ENCODE measurements at regions not wholly inside any gene's neighbourhood (a gene's known extent, or its start where the extent isn't known, plus 50 kb on each side); places are given as distances from the start of the nearest gene placed in this dataset.
"Not testable (repeated sequence)": the region's sequence is repeated elsewhere in the genome, so short reads cannot be mapped to it uniquely, and the experiment has no call there.

DNA sequence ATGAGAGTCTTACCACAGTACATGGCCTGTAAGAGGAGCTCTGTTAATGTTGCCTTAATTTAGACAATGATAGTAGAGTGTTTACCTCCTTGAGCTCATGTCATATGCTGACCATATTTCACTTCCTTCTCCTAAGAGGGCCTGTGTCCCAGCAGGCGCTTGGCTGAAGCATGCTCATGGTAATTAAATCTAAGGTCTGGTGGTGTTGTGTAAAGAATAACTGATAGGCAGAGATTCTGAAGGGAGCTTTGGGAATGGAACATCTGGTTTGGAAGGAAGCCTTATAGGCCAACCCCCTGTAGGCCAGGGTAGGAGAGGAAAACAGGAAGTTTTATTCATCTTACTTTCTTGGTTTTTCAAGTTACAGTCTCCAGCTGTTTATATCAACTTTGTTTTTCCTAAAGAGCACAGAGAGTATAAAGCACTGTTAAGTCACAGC lies 300.2 kb downstream of the USP46 start:
- intact Hi-C loops (cut with DNase I, micrococcal nuclease): no loop called here
- ATAC-seq: no peak
- no peak for DNase-seq

GRCh38 chr4:52366191-52366590 lies 292.9 kb downstream of the USP46 start:
- intact Hi-C loops (cut with DNase I, micrococcal nuclease): no loop called here
- DNase-seq (no peak), ATAC-seq (no peak)

GRCh38 chr4:52366621-52367020 lies 292.5 kb downstream of the USP46 start:
- no peak for DNase-seq
- intact Hi-C loops (cut with DNase I, micrococcal nuclease): no loop called here
- no peak for ATAC-seq

GRCh38 chr4:52367282-52367830 lies 291.7 kb downstream of the USP46 start:
- intact Hi-C loops (cut with DNase I, micrococcal nuclease): no loop called here
- ATAC-seq (no peak), DNase-seq (no peak)

GRCh38 chr4:52368895-52369294 lies 290.2 kb downstream of the USP46 start:
- DNase-seq (no peak), ATAC-seq (no peak)
- intact Hi-C loops (cut with DNase I, micrococcal nuclease): no loop called here

GRCh38 chr4:52369649-52370048 lies 289.5 kb downstream of the USP46 start:
- intact Hi-C loops (cut with DNase I, micrococcal nuclease): no loop called here
- DNase-seq (no peak), ATAC-seq (no peak)

GRCh38 chr4:52370576-52370975 lies 288.5 kb downstream of the USP46 start:
- intact Hi-C loops (cut with DNase I, micrococcal nuclease): no loop called here
- no peak for DNase-seq
- ATAC-seq: no peak

DNA sequence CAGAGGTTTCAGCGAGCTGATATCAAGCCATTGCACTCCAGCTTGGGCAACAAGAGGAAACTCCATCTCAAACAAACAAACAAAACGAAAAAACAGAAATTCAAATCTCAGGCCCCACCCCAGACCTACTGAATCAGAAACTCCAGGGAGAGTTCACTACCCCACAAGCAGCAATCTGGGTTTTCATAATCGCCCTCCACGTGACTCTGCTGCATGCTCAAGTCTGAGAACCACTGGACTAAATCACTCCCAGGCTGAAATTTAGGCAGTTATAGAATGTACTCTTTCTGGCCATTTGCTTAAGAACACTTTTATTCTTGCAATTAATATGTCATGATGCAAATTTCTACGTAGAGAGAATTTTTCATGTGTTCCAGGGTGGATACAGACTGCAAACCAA lies 287.3 kb downstream of the USP46 start:
- ATAC-seq: no peak
- DNase-seq: no peak
- intact Hi-C loops (cut with DNase I, micrococcal nuclease): no loop called here

DNA sequence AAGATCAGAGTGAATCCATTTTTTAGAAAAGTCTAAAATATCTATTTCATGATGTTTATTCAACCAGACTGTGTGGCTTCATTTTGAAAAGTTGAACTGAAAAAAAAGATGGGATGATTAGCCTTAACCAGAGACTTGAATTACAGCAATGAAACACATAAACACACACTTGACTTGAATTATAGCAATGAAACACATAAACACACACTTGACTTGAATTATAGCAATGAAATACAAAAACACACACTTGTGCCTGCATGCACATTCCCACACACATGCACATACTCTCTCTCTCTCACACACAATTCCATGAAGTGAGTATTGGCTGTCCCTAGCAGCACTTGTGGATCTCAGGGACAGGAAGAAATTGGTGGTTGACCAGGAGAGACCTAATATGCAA lies 286.8 kb downstream of the USP46 start:
- ATAC-seq (no peak), DNase-seq (no peak)
- intact Hi-C loops (cut with DNase I, micrococcal nuclease): no loop called here

- ATAC-seq (no peak), DNase-seq (no peak)
- intact Hi-C loops (cut with DNase I, micrococcal nuclease): no loop called here
These were observed 286.4 kb downstream of the USP46 start for GRCh38 chr4:52372747-52373146.

GRCh38 chr4:52373650-52374049 lies 285.5 kb downstream of the USP46 start:
- intact Hi-C loops (cut with DNase I, micrococcal nuclease): no loop called here
- ATAC-seq: no peak

DNA sequence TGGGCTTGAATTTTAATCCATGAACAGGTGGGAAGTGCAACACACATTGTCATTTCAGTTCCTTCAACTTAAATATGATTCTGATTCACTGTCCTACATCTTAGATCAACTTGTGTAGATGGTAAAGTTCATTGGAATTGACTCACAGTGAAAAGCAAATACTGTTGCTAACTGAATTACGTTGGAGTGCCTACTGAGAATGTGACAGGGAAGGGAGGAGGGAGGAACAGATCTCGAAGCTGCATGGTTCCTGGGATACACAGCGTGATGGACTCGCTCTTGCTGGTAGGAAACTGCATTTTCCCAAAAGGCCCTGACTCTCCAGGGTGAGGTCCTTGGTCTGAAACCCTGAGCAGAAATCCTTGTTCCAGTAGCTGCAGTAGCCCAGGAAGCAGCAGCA lies 284.2 kb downstream of the USP46 start:
- DNase-seq: no peak
- intact Hi-C loops (cut with DNase I, micrococcal nuclease): loop anchor here in 1 of 2 donors (5.0 kb wide), 1 partner anchor 607 kb away; no protein-coding TSS in a partner anchor
- no peak for ATAC-seq

More at GRCh38 chr4:52373650-52374049, 285.5 kb downstream of the USP46 start:
- DNase-seq: no peak

- peak in 1 of 2 donors; percentile 12 for DNase-seq
- intact Hi-C loops (cut with DNase I, micrococcal nuclease): loop anchor here in 1 of 2 donors (5.0 kb wide), 1 partner anchor 606 kb away; no protein-coding TSS in a partner anchor
These were observed 282.9 kb downstream of the USP46 start for GRCh38 chr4:52376132-52376704.

GRCh38 chr4:52377563-52377962 lies 281.5 kb downstream of the USP46 start:
- intact Hi-C loops (cut with DNase I, micrococcal nuclease): loop anchor here in 1 of 2 donors (5.0 kb wide), 1 partner anchor 605 kb away; no protein-coding TSS in a partner anchor

More at GRCh38 chr4:52376132-52376704, 282.9 kb downstream of the USP46 start:
- no peak for ATAC-seq

DNA sequence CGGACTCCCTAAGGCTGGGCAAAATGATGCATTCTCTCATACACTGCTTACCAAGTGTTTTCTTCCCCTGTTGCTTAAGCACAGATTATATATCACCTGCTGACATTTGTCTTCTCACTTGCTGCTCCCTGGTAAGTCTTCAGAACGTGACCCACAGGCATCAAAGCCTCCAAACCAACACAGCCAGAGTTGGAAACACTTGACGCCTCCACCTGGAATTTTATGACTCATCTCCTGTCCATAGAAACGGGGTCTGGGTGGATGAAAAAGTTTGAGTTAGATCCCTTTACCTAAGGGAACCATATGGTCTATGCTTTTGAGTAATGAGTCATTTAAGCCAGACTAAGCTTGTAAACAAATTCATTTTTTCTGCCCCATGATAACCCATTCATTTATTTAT lies 251.6 kb downstream of the USP46 start:
- ATAC-seq: no peak
- intact Hi-C loops (cut with DNase I, micrococcal nuclease): no loop called here
- DNase-seq: no peak

More at GRCh38 chr4:52377563-52377962, 281.5 kb downstream of the USP46 start:
- no peak for ATAC-seq
- DNase-seq: no peak

- intact Hi-C loops (cut with DNase I, micrococcal nuclease): no loop called here
- ATAC-seq: no peak
- DNase-seq: no peak
These were observed 251.1 kb downstream of the USP46 start for GRCh38 chr4:52408032-52408431.

DNA sequence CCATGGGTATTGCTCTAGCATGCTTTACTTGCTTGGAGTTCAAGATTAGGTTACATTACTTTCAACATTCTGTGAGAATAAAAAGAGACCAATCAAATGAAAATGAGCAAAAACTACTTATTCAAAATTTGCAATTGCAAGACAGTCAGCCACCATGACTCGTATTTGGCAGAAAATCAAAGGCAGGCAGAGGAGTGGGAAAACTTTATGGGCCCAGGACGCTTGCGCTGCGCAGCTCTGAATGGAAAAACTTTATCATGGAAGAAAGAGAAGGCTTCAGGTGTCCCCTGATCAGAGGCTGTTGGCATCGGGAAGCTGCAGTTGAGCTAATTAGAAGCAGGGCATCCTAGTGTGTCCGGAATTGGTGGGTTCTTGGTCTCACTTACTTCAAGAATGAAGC lies 250.6 kb downstream of the USP46 start:
- intact Hi-C loops (cut with DNase I, micrococcal nuclease): no loop called here
- DNase-seq (no peak), ATAC-seq (no peak)

GRCh38 chr4:52409766-52410165 lies 249.3 kb downstream of the USP46 start:
- ATAC-seq; DNase-seq; intact Hi-C loops (cut with DNase I, micrococcal nuclease): not testable (repeated sequence)

DNA sequence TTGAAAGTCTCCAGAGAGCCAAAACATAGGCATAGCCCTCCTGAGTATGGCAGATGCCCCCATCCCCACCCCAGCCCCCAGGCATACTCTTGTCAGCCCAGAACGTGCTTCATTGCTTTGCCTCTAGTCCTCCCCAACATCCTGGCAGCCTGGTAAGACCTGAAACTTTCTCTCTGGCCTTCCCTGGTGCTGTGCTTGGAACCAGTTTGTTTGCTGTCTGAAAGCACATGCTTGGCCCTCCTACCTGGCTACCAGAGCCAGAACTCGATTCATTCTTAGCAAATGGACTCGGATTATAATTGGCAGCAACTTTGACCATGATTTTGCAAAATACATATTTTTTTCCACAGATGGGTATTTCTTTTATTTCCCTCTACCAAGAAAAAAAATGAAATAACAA lies 248.1 kb downstream of the USP46 start:
- intact Hi-C loops (cut with DNase I, micrococcal nuclease): no loop called here

DNA sequence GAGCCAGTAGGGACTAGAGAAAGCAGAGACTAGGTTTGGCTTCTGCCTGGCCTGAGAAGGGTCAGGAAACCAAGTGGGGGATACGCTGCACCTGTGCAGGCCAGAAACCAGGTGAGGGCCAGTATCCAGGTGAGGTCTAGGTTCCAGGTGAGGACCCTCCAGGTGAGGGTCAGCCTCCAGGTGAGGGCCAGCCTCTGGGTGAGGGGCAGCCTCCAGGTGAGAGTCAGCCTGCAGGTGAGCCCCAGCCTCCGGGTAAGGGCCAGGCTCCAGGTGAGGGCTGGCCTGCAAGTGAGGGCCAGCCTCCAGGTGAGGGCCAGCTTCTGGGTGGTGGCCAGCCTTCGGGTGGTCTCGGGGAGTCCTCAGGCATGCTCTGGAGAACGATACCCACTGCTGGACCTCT lies 238.8 kb downstream of the USP46 start:
- ATAC-seq (no peak), DNase-seq (no peak)
- intact Hi-C loops (cut with DNase I, micrococcal nuclease): no loop called here

More for the DNA sequence above, 248.1 kb downstream of the USP46 start:
- ATAC-seq (no peak), DNase-seq (no peak)

DNA sequence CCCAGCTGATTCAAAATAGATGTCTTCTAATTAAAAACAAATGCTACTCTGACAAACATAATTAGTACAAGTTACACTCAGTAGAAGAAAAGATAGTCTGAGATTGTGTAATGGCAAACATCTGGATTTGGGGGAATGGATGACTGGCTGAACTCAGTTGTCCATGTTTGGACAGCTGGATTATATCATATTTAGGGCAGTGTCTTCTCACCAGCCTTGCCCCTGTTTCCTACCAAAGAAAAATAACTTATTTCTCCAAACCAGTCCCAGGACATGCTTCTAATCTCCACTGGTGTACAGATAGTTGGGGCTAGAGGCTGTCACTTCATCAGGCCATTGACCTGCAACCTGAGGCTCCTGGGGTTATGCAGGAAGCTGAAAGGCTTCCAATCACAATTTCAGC lies 237.3 kb downstream of the USP46 start:
- DNase-seq (no peak), ATAC-seq (no peak)
- intact Hi-C loops (cut with DNase I, micrococcal nuclease): no loop called here
